ENCODE measurements at regions not wholly inside any gene's neighbourhood (a gene's known extent, or its start where the extent isn't known, plus 50 kb on each side); places are given as distances from the start of the nearest gene placed in this dataset.
"Not testable (repeated sequence)": the region's sequence is repeated elsewhere in the genome, so short reads cannot be mapped to it uniquely, and the experiment has no call there.

- DNase-seq (ENCODE audit: low read depth) = no peak
- no peak for TF ChIP-seq CTCF (IDR thresholded peaks at IDR 0.05; ENCODE audit: insufficient read depth, low read depth, low read length)
- H3K4me3 ChIP-seq (ENCODE audit: low read depth, low read length) = no peak overlapping the region
Observed at GRCh38 chrX:26562156-26562555, 346.2 kb downstream of the MAGEB5 start.

GRCh38 chrX:26559855-26560254, 343.9 kb downstream of the MAGEB5 start:
- no peak for DNase-seq (ENCODE audit: low read depth)
- TF ChIP-seq CTCF (IDR thresholded peaks at IDR 0.05; ENCODE audit: insufficient read depth, low read depth, low read length) = no peak
- no peak overlapping the region for H3K4me3 ChIP-seq (ENCODE audit: low read depth, low read length)

GRCh38 chrX:26558719-26559386, 342.9 kb downstream of the MAGEB5 start:
- no peak overlapping the region for H3K4me3 ChIP-seq (ENCODE audit: low read depth, low read length)
- TF ChIP-seq CTCF (IDR thresholded peaks at IDR 0.05; ENCODE audit: insufficient read depth, low read depth, low read length) = no peak
- DNase-seq (ENCODE audit: low read depth) = no peak

GRCh38 chrX:26557691-26558321, 341.8 kb downstream of the MAGEB5 start:
- TF ChIP-seq CTCF (IDR thresholded peaks at IDR 0.05; ENCODE audit: insufficient read depth, low read depth, low read length) = no peak
- DNase-seq (ENCODE audit: low read depth) = no peak
- no peak overlapping the region for H3K4me3 ChIP-seq (ENCODE audit: low read depth, low read length)

- H3K4me3 ChIP-seq (ENCODE audit: low read depth, low read length); DNase-seq (ENCODE audit: low read depth): not testable (repeated sequence)
Observed at GRCh38 chrX:26525768-26526167, 309.8 kb downstream of the MAGEB5 start.

- DNase-seq (ENCODE audit: low read depth) = no peak
- H3K4me3 ChIP-seq (ENCODE audit: low read depth, low read length) = no peak overlapping the region
- no peak for TF ChIP-seq CTCF (IDR thresholded peaks at IDR 0.05; ENCODE audit: insufficient read depth, low read depth, low read length)
Observed at GRCh38 chrX:26522501-26522900, 306.5 kb downstream of the MAGEB5 start.

- no peak for TF ChIP-seq CTCF (IDR thresholded peaks at IDR 0.05; ENCODE audit: insufficient read depth, low read depth, low read length)
- H3K4me3 ChIP-seq (ENCODE audit: low read depth, low read length) = no peak overlapping the region
- no peak for DNase-seq (ENCODE audit: low read depth)
Observed at GRCh38 chrX:26511589-26512363, 295.8 kb downstream of the MAGEB5 start.
